HG03571 (cell line): ENCODE measurements at regions not wholly inside any gene's neighbourhood (a gene's known extent, or its start where the extent isn't known, plus 50 kb on each side); places are given as distances from the start of the nearest gene placed in this dataset.

ENCODE experiments used
- ATAC-seq: cut with Tn5 transposase; IDR thresholded peaks from one replicate; pipeline ENCODE4 v1.9.1; 2021; ENCODE audit not compliant: unreplicated experiment

- no peak for ATAC-seq
Measured at GRCh38 chr2:64311948-64312621, 141.9 kb upstream of the LGALSL start.

GRCh38 chr2:64312622-64313397, 141.2 kb upstream of the LGALSL start:
- ATAC-seq: no peak

DNA sequence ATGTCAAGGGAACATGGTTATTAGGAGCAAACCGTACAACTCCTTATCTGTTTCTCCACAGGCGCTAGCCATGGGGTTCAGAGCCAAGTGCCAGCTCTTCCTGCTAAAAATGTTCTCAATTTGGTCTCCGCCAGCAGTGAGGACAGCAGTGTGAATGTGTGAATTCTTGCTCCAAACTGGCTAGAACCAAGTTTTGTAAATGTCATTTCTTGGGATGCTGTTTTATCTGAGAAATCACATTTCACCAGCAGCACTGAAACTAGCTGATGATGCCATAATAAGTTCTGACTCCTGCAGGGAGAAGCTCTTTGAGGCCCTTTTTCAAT, 140.6 kb upstream of the LGALSL start:
- no peak for ATAC-seq

DNA sequence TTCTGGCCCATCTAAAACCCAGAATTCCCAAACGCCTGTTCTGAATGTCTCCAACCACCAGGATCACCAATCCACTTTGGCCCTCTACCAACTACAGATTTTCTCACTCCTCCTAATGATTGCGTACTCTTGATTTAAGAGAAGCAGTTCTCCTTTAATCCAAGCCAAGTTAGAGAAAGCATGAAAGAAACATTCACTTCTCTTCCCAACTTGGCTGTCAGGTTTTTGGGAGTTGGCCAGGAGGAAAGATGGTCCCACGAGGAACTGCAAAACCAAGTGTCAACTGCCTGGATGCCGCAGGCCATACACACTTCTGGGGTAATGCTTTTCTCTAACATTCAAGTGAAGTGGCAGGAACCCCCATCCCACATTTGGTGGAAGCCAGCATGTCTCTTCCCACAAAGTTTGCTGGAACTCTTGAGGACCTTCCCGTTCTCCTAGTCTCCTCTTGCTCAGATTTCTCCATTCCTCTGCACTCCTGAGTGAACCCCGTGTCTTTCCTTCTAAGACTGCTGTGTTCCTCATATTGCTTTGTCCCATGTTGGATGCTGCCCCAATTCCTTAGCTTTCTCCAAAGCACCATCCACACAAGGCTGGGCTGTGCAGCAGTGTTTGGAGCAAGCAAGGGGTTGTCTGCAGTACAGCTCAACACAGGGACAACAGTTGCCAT, 138.5 kb upstream of the LGALSL start:
- no peak for ATAC-seq

GRCh38 chr2:64317707-64318475, 136.1 kb upstream of the LGALSL start:
- no peak for ATAC-seq

DNA sequence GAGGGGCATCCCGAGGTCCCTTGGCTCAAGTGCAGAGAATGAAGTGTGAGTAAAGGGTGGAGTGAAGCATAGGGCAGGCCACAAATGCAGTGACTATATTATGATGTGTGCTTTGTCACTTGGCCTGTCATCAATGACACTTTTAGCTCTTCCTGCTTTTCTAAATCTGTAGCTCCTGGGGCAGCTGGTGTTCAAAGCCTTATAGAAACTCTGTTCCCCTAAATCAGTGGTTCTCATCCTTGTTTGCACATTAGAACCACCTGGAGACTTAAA, 135.6 kb upstream of the LGALSL start:
- no peak for ATAC-seq

DNA sequence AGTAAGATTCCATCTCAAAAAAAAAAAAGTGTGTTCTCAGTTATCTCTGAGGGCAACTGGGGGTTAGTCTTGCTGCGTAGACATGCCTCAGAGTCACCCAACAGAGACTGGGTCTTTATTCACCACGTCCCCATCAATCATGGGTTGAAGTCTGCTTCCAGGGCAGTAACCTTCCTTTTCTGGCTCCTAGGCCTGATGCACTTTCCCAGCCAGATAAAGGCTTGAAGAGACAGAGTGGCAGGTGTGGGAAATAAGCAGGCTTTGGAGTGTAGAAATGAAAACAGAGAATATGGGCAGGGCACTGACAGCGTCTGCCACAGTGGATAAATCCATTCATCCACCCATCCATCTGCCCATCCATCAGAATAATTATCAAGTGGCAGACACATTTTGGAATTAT, 134.1 kb upstream of the LGALSL start:
- ATAC-seq: no peak

DNA sequence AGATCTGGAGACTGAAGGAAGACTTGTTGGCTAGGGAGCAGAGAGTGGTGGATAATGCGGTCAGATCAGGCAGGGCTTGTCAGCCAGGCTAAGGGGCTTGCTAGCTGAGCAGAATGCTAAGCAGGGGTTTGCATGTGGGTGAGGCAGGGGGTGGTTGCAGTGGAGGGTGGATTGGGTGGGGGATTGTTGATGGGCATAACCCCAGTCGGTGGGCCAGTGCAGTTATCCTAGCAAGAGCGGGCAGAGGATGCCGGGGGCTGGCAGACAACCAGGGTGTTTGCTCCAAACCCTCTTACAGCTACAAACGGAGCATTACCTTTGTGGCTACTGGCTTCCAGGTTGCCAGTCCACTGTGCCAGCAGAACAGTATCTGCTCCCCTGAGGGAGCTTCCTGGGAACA, 131.5 kb upstream of the LGALSL start:
- ATAC-seq: no peak

DNA sequence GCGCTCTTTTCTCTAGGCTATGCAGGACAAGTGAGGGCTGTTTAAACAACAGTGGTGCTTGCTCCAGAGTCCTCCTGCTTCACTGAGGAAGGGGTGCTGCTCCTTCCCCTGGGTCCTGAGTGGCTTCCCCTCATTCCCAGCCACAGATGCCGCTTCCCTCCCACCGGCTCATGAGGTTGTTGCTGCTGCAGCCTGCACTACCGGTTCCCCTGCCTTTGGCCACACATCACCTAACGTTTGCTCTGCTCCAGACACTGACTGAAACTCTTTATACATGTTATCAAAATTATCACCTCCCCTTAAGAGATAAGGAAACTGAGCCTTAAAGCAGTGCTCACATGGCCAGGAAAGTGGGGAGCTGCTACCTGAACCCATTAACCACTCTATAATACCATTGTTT, 130.8 kb upstream of the LGALSL start:
- no peak for ATAC-seq

DNA sequence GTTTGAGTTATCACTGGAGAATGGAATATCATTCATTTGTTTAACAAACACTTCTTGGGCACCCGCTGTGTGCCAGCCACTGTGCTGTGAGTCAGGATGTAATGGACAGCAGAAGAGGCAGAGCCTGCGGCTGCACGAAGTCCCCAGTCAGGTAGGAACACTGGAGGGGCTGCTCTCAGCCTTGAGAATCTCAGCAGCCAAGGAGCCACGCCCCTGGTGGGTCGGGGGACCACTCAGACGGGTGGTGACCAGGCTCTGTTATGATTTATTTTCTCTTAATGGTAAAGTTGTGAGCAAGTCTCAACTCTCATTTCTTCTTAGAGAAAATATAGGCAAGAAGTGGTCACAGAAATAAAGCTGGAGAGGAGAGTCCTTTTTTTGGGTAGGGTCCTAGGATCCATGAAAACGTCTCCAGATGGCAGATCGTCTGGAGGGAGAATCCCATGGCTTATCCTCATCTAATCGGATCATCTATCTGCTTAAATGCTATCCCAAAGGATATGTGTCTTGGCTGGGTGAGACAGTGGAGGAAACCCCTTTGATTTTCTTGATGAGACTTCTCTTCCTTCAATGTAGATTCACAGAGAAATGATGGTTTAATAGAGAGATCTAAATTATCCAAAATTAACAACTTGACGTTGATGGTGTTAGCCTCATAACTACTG, 129.1 kb upstream of the LGALSL start:
- no peak for ATAC-seq

DNA sequence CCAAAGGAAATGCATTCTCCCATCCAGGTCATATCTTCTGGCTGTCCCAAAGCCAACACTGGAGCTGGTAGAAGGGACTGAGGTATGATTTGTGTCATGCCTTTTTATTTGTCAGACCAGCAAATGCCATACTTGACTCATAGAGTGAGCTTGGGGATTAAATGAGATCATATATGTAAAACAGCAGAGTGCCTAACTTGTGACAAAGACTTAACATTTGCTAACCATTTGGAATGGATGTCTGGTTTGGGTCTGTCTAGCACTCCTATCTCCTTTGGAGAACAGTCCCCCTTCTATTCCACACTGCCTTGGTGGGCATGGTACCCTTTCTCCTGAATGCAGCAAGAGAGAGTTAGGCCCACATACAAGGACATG, 128.5 kb upstream of the LGALSL start:
- ATAC-seq: peak; percentile 1

- peak; percentile 90 for ATAC-seq
Measured at GRCh38 chr2:64325852-64326577, 127.9 kb upstream of the LGALSL start.

- no peak for ATAC-seq
Measured at GRCh38 chr2:64326578-64327050, 127.3 kb upstream of the LGALSL start.

GRCh38 chr2:64327129-64327509, 126.8 kb upstream of the LGALSL start:
- ATAC-seq: no peak

GRCh38 chr2:64327510-64328414, 126.2 kb upstream of the LGALSL start:
- ATAC-seq: no peak

GRCh38 chr2:64328415-64328722, 125.6 kb upstream of the LGALSL start:
- no peak for ATAC-seq

DNA sequence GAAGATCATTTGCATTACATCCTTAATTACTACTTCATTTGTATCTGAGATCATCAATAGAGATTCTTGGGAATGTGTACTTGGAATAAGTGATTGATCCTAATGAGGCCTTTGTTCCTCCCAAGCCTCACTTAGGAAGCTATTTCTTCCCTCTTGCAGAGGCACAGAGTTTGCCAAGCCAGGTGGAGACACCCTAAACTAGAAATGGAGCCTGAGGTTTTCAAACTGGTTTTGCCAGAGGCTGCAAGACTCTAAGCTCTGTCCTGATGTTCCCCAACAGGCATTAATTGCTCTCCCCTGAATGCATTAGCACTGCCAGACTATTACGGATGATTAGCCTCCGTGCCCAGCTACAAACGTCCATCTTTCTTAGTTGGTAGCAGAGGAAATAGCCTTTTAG, 125.2 kb upstream of the LGALSL start:
- ATAC-seq: no peak

- no peak for ATAC-seq
Measured at GRCh38 chr2:64329848-64330247, 124.1 kb upstream of the LGALSL start.

DNA sequence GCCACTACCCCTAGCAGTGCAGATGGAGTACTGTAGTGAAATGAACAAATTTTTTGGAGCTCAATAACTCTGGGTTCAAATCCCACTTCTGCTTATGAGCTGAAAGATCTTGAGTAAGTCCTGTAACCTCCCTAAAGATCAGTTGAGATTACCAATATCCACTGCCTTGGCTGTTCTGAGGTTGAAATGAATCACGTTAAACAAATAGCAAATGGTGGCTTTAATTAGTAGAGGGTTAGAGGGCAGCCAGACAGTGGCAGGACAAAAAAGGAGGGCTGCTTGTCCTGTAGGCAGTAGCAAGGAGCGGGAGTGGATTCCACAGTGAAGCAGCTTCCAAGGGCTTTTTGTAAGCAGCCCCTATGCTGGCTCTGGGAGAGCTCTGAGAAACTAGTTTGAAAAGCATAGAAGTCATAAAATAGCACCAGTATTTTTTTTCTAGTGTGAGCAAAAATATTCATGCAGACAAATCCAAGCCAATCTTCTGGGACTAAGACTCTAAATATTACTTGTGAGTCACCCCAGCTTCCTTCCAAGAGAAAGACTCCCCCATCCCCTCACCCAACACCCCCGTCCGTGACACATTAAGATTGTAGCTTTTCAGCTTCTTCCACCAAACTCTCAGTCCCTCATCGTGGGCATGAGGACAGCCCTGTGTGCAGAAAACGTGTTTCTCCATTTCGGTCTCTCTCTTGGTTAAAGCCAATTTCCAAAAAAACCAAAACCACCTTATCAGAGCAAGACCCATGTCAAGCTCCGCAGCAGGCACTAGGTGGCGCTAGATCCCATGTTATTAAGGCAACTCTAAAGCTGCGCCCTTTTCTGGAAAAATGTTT, 123.5 kb upstream of the LGALSL start:
- ATAC-seq: no peak
